ENCODE measurements at regions not wholly inside any gene's neighbourhood (a gene's known extent, or its start where the extent isn't known, plus 50 kb on each side); places are given as distances from the start of the nearest gene placed in this dataset.
"Not testable (repeated sequence)": the region's sequence is repeated elsewhere in the genome, so short reads cannot be mapped to it uniquely, and the experiment has no call there.

GRCh38 chr13:69617587-69617986 is 490.0 kb upstream of the ATXN8OS start:
- Histone ChIP-seq H3K27ac (ENCODE audit: low read depth in 1 of 2, low read length in 2 of 2) (no peak overlapping the region), H3K4me3 (ENCODE audit: low read length in 2 of 2) (no peak overlapping the region), H3K27me3 (ENCODE audit: control insufficient read depth in 1 of 2, insufficient read depth in 2 of 2, low read length in 1 of 2) (no peaks in the 10 kb centered on the region), H3K4me1 (ENCODE audit: control insufficient read depth in 1 of 2, insufficient read depth in 2 of 2, low read length in 2 of 2) (no peaks in the 10 kb centered on the region), H3K36me3 (ENCODE audit: control insufficient read depth in 1 of 2, insufficient read depth in 2 of 2, low read length in 1 of 2) (no peaks in the 10 kb centered on the region), H3K9me3 (ENCODE audit: control insufficient read depth, low read length) (no peaks in the 10 kb centered on the region)
- no peak for ATAC-seq (ENCODE audit: low FRiP score)
- WGBS, 2 donors: 93% methylated on average over 2 of the region's 2 CpGs
- intact Hi-C loops (cut with DNase I): no loop called here
- DNase-seq: no peak

DNA sequence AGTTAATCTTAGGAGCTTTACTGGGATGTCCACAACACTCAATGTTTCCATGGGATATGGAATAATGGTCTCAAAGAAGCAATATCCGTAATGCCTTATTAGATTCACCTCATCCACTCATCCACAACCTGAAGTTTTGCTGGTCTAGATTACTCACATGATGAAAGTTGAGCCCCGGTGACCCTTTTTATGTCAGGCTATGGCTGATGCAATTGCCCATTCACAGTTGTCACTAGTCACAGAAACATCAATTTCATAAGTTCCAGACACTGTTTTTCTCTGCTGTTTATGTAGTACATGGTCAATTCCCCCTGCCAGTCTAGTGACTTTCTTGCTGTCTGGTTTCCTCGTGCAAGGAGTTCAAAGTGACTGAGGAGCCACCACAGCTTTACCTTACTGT is 491.2 kb upstream of the ATXN8OS start:
- ATAC-seq (ENCODE audit: low FRiP score): no peak
- Histone ChIP-seq H3K36me3 (ENCODE audit: control insufficient read depth in 1 of 2, insufficient read depth in 2 of 2, low read length in 1 of 2) (no peaks in the 10 kb centered on the region), H3K4me1 (ENCODE audit: control insufficient read depth in 1 of 2, insufficient read depth in 2 of 2, low read length in 2 of 2) (no peaks in the 10 kb centered on the region), H3K4me3 (ENCODE audit: low read length in 2 of 2) (no peak overlapping the region), H3K9me3 (ENCODE audit: control insufficient read depth, low read length) (no peaks in the 10 kb centered on the region), H3K27ac (ENCODE audit: low read depth in 1 of 2, low read length in 2 of 2) (no peak overlapping the region), H3K27me3 (ENCODE audit: control insufficient read depth in 1 of 2, insufficient read depth in 2 of 2, low read length in 1 of 2) (no peaks in the 10 kb centered on the region)
- 61 to 68% methylated on average over 3 of the region's 3 CpGs for WGBS, 2 donors
- intact Hi-C loops (cut with DNase I): no loop called here
- no peak for DNase-seq

DNA sequence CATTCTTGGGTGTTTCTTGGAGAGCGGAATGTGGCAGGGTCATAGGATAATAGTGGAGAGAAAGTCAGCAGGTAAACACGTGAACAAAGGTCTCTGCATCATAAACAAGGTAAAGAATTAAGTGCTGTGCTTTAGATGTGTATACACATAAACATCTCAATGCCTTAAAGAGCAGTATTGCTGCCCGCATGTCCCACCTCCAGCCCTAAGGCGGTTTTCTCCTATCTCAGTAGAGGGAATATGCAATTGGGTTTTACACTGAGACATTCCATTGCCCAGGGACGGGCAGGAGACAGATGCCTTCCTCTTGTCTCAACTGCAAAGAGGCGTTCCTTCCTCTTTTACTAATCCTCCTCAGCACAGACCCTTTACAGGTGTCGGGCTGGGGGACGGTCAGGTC is 492.6 kb upstream of the ATXN8OS start:
- H3K36me3 ChIP-seq (ENCODE audit: control insufficient read depth in 1 of 2, insufficient read depth in 2 of 2, low read length in 1 of 2); H3K9me3 ChIP-seq (ENCODE audit: control insufficient read depth, low read length); H3K4me3 ChIP-seq (ENCODE audit: low read length in 2 of 2); H3K27ac ChIP-seq (ENCODE audit: low read depth in 1 of 2, low read length in 2 of 2); DNase-seq; ATAC-seq (ENCODE audit: low FRiP score); intact Hi-C loops (cut with DNase I); H3K4me1 ChIP-seq (ENCODE audit: control insufficient read depth in 1 of 2, insufficient read depth in 2 of 2, low read length in 2 of 2); H3K27me3 ChIP-seq (ENCODE audit: control insufficient read depth in 1 of 2, insufficient read depth in 2 of 2, low read length in 1 of 2): not testable (repeated sequence)
- 67 to 78% methylated on average over 5 to 6 of the region's 8 CpGs for WGBS, 2 donors

DNA sequence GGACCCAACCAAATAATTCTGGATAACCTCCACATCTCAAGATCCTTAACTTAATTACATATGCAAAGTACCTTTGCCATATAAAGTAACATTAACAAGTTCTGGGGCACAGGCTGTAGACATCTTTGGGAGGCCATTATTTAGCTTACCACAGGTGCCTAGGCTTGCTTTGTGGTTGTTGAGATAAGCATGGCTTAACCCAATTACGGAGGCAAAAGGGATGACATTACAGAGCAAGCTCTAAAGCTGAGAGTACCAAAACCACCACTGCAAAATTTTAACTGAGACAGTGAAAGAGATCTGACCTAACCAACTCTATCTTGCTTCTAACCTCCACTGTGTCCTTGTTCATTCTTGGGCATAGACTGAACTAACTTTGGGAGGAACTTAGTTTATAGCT is 502.9 kb upstream of the ATXN8OS start:
- H3K27ac ChIP-seq (ENCODE audit: low read depth in 1 of 2, low read length in 2 of 2): no peak overlapping the region
- no peak for ATAC-seq (ENCODE audit: low FRiP score)

GRCh38 chr13:69603144-69603853 is 504.3 kb upstream of the ATXN8OS start:
- 83 to 90% methylated on average over 3 of the region's 3 CpGs for WGBS, 2 donors
- DNase-seq (no peak), ATAC-seq (ENCODE audit: low FRiP score) (no peak)
- peaks cover 1% of the 10 kb centered on the region for H3K9me3 ChIP-seq (ENCODE audit: control insufficient read depth, low read length)
- no peaks in the 10 kb centered on the region for H3K36me3 ChIP-seq (ENCODE audit: control insufficient read depth in 1 of 2, insufficient read depth in 2 of 2, low read length in 1 of 2)
- H3K4me1 ChIP-seq (ENCODE audit: control insufficient read depth in 1 of 2, insufficient read depth in 2 of 2, low read length in 2 of 2): no peaks in the 10 kb centered on the region
- H3K27me3 ChIP-seq (ENCODE audit: control insufficient read depth in 1 of 2, insufficient read depth in 2 of 2, low read length in 1 of 2): no peaks in the 10 kb centered on the region
- no peak overlapping the region for H3K27ac ChIP-seq (ENCODE audit: low read depth in 1 of 2, low read length in 2 of 2)
- intact Hi-C loops (cut with DNase I): no loop called here
- no peak overlapping the region for H3K4me3 ChIP-seq (ENCODE audit: low read length in 2 of 2)

More for the DNA sequence above, 502.9 kb upstream of the ATXN8OS start:
- Histone ChIP-seq H3K27me3 (ENCODE audit: control insufficient read depth in 1 of 2, insufficient read depth in 2 of 2, low read length in 1 of 2) (no peaks in the 10 kb centered on the region), H3K9me3 (ENCODE audit: control insufficient read depth, low read length) (peaks cover 1% of the 10 kb centered on the region), H3K4me1 (ENCODE audit: control insufficient read depth in 1 of 2, insufficient read depth in 2 of 2, low read length in 2 of 2) (no peaks in the 10 kb centered on the region), H3K4me3 (ENCODE audit: low read length in 2 of 2) (no peak overlapping the region), H3K36me3 (ENCODE audit: control insufficient read depth in 1 of 2, insufficient read depth in 2 of 2, low read length in 1 of 2) (no peaks in the 10 kb centered on the region)
- no peak for DNase-seq
- 84 to 91% methylated on average over 1 of the region's 1 CpG for WGBS, 2 donors
- intact Hi-C loops (cut with DNase I): no loop called here

- no peak for ATAC-seq (ENCODE audit: low FRiP score)
- intact Hi-C loops (cut with DNase I): no loop called here
- H3K27ac ChIP-seq (ENCODE audit: low read depth in 1 of 2, low read length in 2 of 2): no peak overlapping the region
- no peaks in the 10 kb centered on the region for H3K36me3 ChIP-seq (ENCODE audit: control insufficient read depth in 1 of 2, insufficient read depth in 2 of 2, low read length in 1 of 2)
- peaks cover 1% of the 10 kb centered on the region for H3K9me3 ChIP-seq (ENCODE audit: control insufficient read depth, low read length)
- H3K4me3 ChIP-seq (ENCODE audit: low read length in 2 of 2): no peak overlapping the region
- no peak for DNase-seq
- 47 to 60% methylated on average over 3 of the region's 3 CpGs for WGBS, 2 donors
- H3K4me1 ChIP-seq (ENCODE audit: control insufficient read depth in 1 of 2, insufficient read depth in 2 of 2, low read length in 2 of 2): no peaks in the 10 kb centered on the region
- H3K27me3 ChIP-seq (ENCODE audit: control insufficient read depth in 1 of 2, insufficient read depth in 2 of 2, low read length in 1 of 2): no peaks in the 10 kb centered on the region
Observed at GRCh38 chr13:69601661-69602060, 506.0 kb upstream of the ATXN8OS start.

DNA sequence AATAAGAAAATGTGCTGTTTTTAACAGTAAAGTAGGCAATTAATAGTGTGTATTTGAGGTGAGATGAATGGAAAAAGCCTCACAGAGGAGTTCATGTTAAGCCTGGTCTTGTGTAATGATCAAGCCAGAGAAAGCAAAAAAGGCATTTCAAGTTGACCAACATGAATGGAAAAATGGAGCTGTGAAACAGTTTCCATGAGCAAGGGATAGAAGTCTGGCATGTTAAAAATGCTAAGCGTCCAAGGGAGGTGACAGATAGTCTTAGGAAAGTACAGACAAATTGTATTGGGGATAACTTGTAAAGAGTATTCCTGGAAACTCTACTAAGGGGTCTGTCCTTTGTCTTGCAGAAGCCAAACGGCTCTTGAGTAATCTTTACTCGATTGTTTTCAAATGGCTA is 506.8 kb upstream of the ATXN8OS start:
- WGBS, 2 donors: 51 to 62% methylated on average over 3 of the region's 3 CpGs
- no peak overlapping the region for H3K4me3 ChIP-seq (ENCODE audit: low read length in 2 of 2)
- no peak overlapping the region for H3K27ac ChIP-seq (ENCODE audit: low read depth in 1 of 2, low read length in 2 of 2)
- H3K9me3 ChIP-seq (ENCODE audit: control insufficient read depth, low read length): peaks cover 1% of the 10 kb centered on the region
- no peaks in the 10 kb centered on the region for H3K27me3 ChIP-seq (ENCODE audit: control insufficient read depth in 1 of 2, insufficient read depth in 2 of 2, low read length in 1 of 2)
- no peak for ATAC-seq (ENCODE audit: low FRiP score)
- intact Hi-C loops (cut with DNase I): no loop called here
- H3K4me1 ChIP-seq (ENCODE audit: control insufficient read depth in 1 of 2, insufficient read depth in 2 of 2, low read length in 2 of 2): no peaks in the 10 kb centered on the region
- H3K36me3 ChIP-seq (ENCODE audit: control insufficient read depth in 1 of 2, insufficient read depth in 2 of 2, low read length in 1 of 2): no peaks in the 10 kb centered on the region
- no peak for DNase-seq

- no peaks in the 10 kb centered on the region for H3K9me3 ChIP-seq (ENCODE audit: control insufficient read depth, low read length)
- no peaks in the 10 kb centered on the region for H3K27me3 ChIP-seq (ENCODE audit: control insufficient read depth in 1 of 2, insufficient read depth in 2 of 2, low read length in 1 of 2)
- H3K4me3 ChIP-seq (ENCODE audit: low read length in 2 of 2): no peak overlapping the region
- no peak overlapping the region for H3K27ac ChIP-seq (ENCODE audit: low read depth in 1 of 2, low read length in 2 of 2)
- ATAC-seq (ENCODE audit: low FRiP score): no peak
- no peaks in the 10 kb centered on the region for H3K4me1 ChIP-seq (ENCODE audit: control insufficient read depth in 1 of 2, insufficient read depth in 2 of 2, low read length in 2 of 2)
- 83 to 84% methylated on average over 5 of the region's 5 CpGs for WGBS, 2 donors
- no peaks in the 10 kb centered on the region for H3K36me3 ChIP-seq (ENCODE audit: control insufficient read depth in 1 of 2, insufficient read depth in 2 of 2, low read length in 1 of 2)
- intact Hi-C loops (cut with DNase I): no loop called here
- DNase-seq: no peak
Observed at GRCh38 chr13:69597088-69597487, 510.5 kb upstream of the ATXN8OS start.

DNA sequence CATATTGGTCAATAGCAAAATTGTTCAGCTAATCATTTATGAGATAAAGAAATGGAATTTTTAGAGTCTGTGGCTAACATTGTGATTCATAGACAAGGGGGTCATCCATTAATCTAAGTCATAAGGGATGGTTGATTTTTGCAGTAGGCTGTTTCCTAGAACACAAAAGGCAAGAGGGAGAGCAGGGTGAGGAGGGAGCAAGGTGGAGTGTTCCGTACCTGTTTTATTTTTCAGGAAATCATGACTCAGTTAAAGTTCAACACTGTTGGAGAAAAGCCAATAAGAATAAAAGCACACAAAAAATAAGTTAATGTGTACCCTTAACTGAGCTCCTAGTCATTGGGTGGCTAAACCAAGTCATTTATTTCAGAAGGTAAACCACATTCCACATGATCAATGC is 512.4 kb upstream of the ATXN8OS start:
- DNase-seq (no peak), ATAC-seq (ENCODE audit: low FRiP score) (no peak)
- 35 to 43% methylated on average over 1 of the region's 1 CpG for WGBS, 2 donors
- Histone ChIP-seq H3K27ac (ENCODE audit: low read depth in 1 of 2, low read length in 2 of 2) (no peak overlapping the region), H3K9me3 (ENCODE audit: control insufficient read depth, low read length) (no peaks in the 10 kb centered on the region), H3K4me1 (ENCODE audit: control insufficient read depth in 1 of 2, insufficient read depth in 2 of 2, low read length in 2 of 2) (no peaks in the 10 kb centered on the region), H3K36me3 (ENCODE audit: control insufficient read depth in 1 of 2, insufficient read depth in 2 of 2, low read length in 1 of 2) (no peaks in the 10 kb centered on the region), H3K4me3 (ENCODE audit: low read length in 2 of 2) (no peak overlapping the region), H3K27me3 (ENCODE audit: control insufficient read depth in 1 of 2, insufficient read depth in 2 of 2, low read length in 1 of 2) (no peaks in the 10 kb centered on the region)
- intact Hi-C loops (cut with DNase I): no loop called here

Measured in aorta (tissue), 5 donors.